ENCODE measurements at regions not wholly inside any gene's neighbourhood (a gene's known extent, or its start where the extent isn't known, plus 50 kb on each side); places are given as distances from the start of the nearest gene placed in this dataset.

- in situ Hi-C loops (cut with HindIII; ENCODE audit: low pct_unique_long_range_greater_than_20kb, low sequenced_read_pairs): no loop called here
These were observed 97.5 kb upstream of the CXCR4 start for GRCh38 chr2:136215449-136215848.

GRCh38 chr2:136214307-136215200 is 96.6 kb upstream of the CXCR4 start:
- H3K4me3 ChIP-seq (ENCODE audit: low read depth in 2 of 2, low read length in 2 of 2): no peak overlapping the region
- H3K36me3 ChIP-seq (ENCODE audit: control insufficient read depth, insufficient read depth, low read length): no peaks in the 10 kb centered on the region
- CTCF ChIA-PET: no interaction called here
- BruUV-seq (replicated peaks): no TSS peak
- in situ Hi-C loops (cut with HindIII; ENCODE audit: low pct_unique_long_range_greater_than_20kb, low sequenced_read_pairs): no loop called here
- intact Hi-C loops (cut with micrococcal nuclease; ENCODE audit: unreplicated experiment): no loop called here
- H3K4me1 ChIP-seq (ENCODE audit: control insufficient read depth, insufficient read depth, low read length): no peaks in the 10 kb centered on the region
- POLR2A ChIA-PET: no interaction called here
- H3K27me3 ChIP-seq (ENCODE audit: control insufficient read depth, insufficient read depth, low read length): peaks cover 15% of the 10 kb centered on the region
- no peaks in the 10 kb centered on the region for H3K9me3 ChIP-seq (ENCODE audit: control insufficient read depth, insufficient read depth, low read depth, low read length)
- TF ChIP-seq TCF7L2 (IDR thresholded peaks at IDR 0.05; ENCODE audit: low read depth, low read length) (no peak), SIN3A (IDR thresholded peaks at IDR 0.05; ENCODE audit: borderline replicate concordance, insufficient read depth, low read depth, low read length) (no peak), REST (IDR thresholded peaks at IDR 0.05; ENCODE audit: insufficient read depth in 1 of 2, low read depth in 2 of 2, low read length in 1 of 2) (no peak), CTCF (IDR thresholded peaks at IDR 0.05) (no peak), POLR2AphosphoS5 (IDR thresholded peaks at IDR 0.05; ENCODE audit: low read depth, low read length) (no peak)
- DNase-seq (ENCODE audit: low read depth, low spot score) (no peak), ATAC-seq (no peak)
- H3K27ac ChIP-seq (ENCODE audit: low read length): no peak overlapping the region

More at GRCh38 chr2:136215449-136215848, 97.5 kb upstream of the CXCR4 start:
- ChIA-PET POLR2A (no interaction called here), CTCF (no interaction called here)
- Histone ChIP-seq H3K4me3 (ENCODE audit: low read depth in 2 of 2, low read length in 2 of 2) (no peak overlapping the region), H3K4me1 (ENCODE audit: control insufficient read depth, insufficient read depth, low read length) (no peaks in the 10 kb centered on the region), H3K9me3 (ENCODE audit: control insufficient read depth, insufficient read depth, low read depth, low read length) (no peaks in the 10 kb centered on the region), H3K27ac (ENCODE audit: low read length) (no peak overlapping the region), H3K27me3 (ENCODE audit: control insufficient read depth, insufficient read depth, low read length) (peaks cover 18% of the 10 kb centered on the region), H3K36me3 (ENCODE audit: control insufficient read depth, insufficient read depth, low read length) (no peaks in the 10 kb centered on the region)
- DNase-seq (ENCODE audit: low read depth, low spot score): no peak
- no TSS peak for BruUV-seq (replicated peaks)
- intact Hi-C loops (cut with micrococcal nuclease; ENCODE audit: unreplicated experiment): no loop called here
- ATAC-seq: no peak
- TF ChIP-seq REST (IDR thresholded peaks at IDR 0.05; ENCODE audit: insufficient read depth in 1 of 2, low read depth in 2 of 2, low read length in 1 of 2) (no peak), CTCF (IDR thresholded peaks at IDR 0.05) (no peak), POLR2AphosphoS5 (IDR thresholded peaks at IDR 0.05; ENCODE audit: low read depth, low read length) (no peak), TCF7L2 (IDR thresholded peaks at IDR 0.05; ENCODE audit: low read depth, low read length) (no peak), SIN3A (IDR thresholded peaks at IDR 0.05; ENCODE audit: borderline replicate concordance, insufficient read depth, low read depth, low read length) (no peak)
